ENCODE measurements at regions not wholly inside any gene's neighbourhood (a gene's known extent, or its start where the extent isn't known, plus 50 kb on each side); places are given as distances from the start of the nearest gene placed in this dataset.

DNA sequence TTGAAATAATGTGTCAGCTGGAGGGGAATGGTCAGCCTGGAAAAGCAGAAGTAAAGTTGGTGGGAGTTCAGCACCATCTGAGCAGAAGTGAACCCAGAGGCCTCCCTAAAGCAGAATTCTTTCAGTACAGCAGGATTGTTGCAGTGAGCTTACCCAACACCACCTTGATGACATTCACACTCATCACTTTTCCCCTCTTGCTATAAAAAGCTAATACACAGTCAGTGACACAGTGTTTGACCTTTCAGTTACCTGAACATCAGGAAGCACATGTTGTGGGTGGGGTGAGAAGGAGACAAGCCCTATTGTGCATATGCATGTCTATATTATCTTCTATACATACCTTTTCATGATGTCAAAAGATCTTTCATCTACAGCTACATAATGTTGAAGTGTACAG lies 624.7 kb upstream of the ZFP42 start:
- TF ChIP-seq POLR2A (IDR thresholded peaks at IDR 0.05) (no peak), EP300 (IDR thresholded peaks at IDR 0.05; ENCODE audit: low read depth) (no peak)

All from transverse colon (tissue), 1 donor.